ENCODE measurements at regions not wholly inside any gene's neighbourhood (a gene's known extent, or its start where the extent isn't known, plus 50 kb on each side); places are given as distances from the start of the nearest gene placed in this dataset.

GRCh38 chr1:60419023-60419422 lies 345.5 kb upstream of the C1orf87 start:
- DNase-seq, result no peak

GRCh38 chr1:60415696-60416095 lies 342.1 kb upstream of the C1orf87 start:
- DNase-seq, result no peak

- no peak for DNase-seq
Observed at GRCh38 chr1:60413091-60413490, 339.5 kb upstream of the C1orf87 start.

- no peak for DNase-seq
Observed at GRCh38 chr1:60411591-60411990, 338.0 kb upstream of the C1orf87 start.

- DNase-seq, result no peak
Observed at GRCh38 chr1:60402816-60403215, 329.2 kb upstream of the C1orf87 start.

- DNase-seq, result no peak
Observed at GRCh38 chr1:60402216-60402615, 328.6 kb upstream of the C1orf87 start.

- no peak for DNase-seq
Observed at GRCh38 chr1:60394436-60394835, 320.9 kb upstream of the C1orf87 start.

GRCh38 chr1:60390593-60391282 lies 317.2 kb upstream of the C1orf87 start:
- DNase-seq, result no peak

GRCh38 chr1:60388092-60388987 lies 314.8 kb upstream of the C1orf87 start:
- no peak for DNase-seq

GRCh38 chr1:60387175-60387574 lies 313.6 kb upstream of the C1orf87 start:
- no peak for DNase-seq

- DNase-seq, result no peak
Observed at GRCh38 chr1:60386249-60386648, 312.7 kb upstream of the C1orf87 start.

- DNase-seq, result no peak
Observed at GRCh38 chr1:60376196-60376595, 302.6 kb upstream of the C1orf87 start.

- no peak for DNase-seq
Observed at GRCh38 chr1:60374537-60374936, 301.0 kb upstream of the C1orf87 start.

GRCh38 chr1:60367532-60367931 lies 294.0 kb upstream of the C1orf87 start:
- no peak for DNase-seq

- DNase-seq, result no peak
Observed at GRCh38 chr1:60359431-60359830, 285.9 kb upstream of the C1orf87 start.

GRCh38 chr1:60350531-60350930 lies 277.0 kb upstream of the C1orf87 start:
- DNase-seq, result no peak

GRCh38 chr1:60348884-60349283 lies 275.3 kb upstream of the C1orf87 start:
- DNase-seq, result no peak

- DNase-seq, result no peak
Observed at GRCh38 chr1:60345621-60346020, 272.1 kb upstream of the C1orf87 start.

- no peak for DNase-seq
Observed at GRCh38 chr1:60345049-60345448, 271.5 kb upstream of the C1orf87 start.

GRCh38 chr1:60343736-60344135 lies 270.2 kb upstream of the C1orf87 start:
- no peak for DNase-seq

GRCh38 chr1:60342569-60342968 lies 269.0 kb upstream of the C1orf87 start:
- DNase-seq, result no peak

GRCh38 chr1:60341274-60341673 lies 267.7 kb upstream of the C1orf87 start:
- no peak for DNase-seq

- DNase-seq, result no peak
Observed at GRCh38 chr1:60331647-60332046, 258.1 kb upstream of the C1orf87 start.

- DNase-seq, result no peak
Observed at GRCh38 chr1:60329651-60330050, 256.1 kb upstream of the C1orf87 start.

Measured in effector CD8-positive, alpha-beta T cell (primary cell).